Adrenal gland (tissue), 5 donors: ENCODE measurements at regions not wholly inside any gene's neighbourhood (a gene's known extent, or its start where the extent isn't known, plus 50 kb on each side); places are given as distances from the start of the nearest gene placed in this dataset.

ENCODE experiments used
- CTCF ChIP-seq, 6 experiments: fragments of 450-650 bp in 4 of 6; fragments of 200-600 bp in 2 of 6; sonication (generic) in 1 of 6; IDR thresholded peaks; 1 replicate in 5 of 6; 2 replicates in 1 of 6; pipeline versions ENCODE4 v1.5.1 to v1.8.0; 2016 to 2021; ENCODE audit warnings: antibody characterized with exemption in 6 of 6, mild to moderate bottlenecking in 2 of 6, moderate library complexity in 1 of 6
- POLR2A ChIP-seq, 2 donors: fragments of 450-650 bp; IDR thresholded peaks; one replicate each; pipeline ENCODE4 v1.6.1; 2017; ENCODE audit warnings: antibody characterized with exemption in 2 of 2, mild to moderate bottlenecking in 2 of 2, moderate library complexity in 1 of 2
- donor health status: DM: no; HTN: no; CAD: no.

- TF ChIP-seq CTCF (IDR thresholded peaks at IDR 0.05), result peak in 4 of 6 experiments; percentile 14 to 49 (median 40)
- TF ChIP-seq POLR2A (IDR thresholded peaks at IDR 0.05), result no peak
These were observed 473.4 kb downstream of the NTRK2 start for GRCh38 chr9:85142968-85143367.
